Stimulated activated CD8-positive, alpha-beta memory T cell treated with anti-CD3 and anti-CD28 coated beads, Interleukin-4, amount 100 ng/mL, for 24 hours (primary cell): ENCODE measurements at regions not wholly inside any gene's neighbourhood (a gene's known extent, or its start where the extent isn't known, plus 50 kb on each side); places are given as distances from the start of the nearest gene placed in this dataset.
"Not testable (repeated sequence)": the region's sequence is repeated elsewhere in the genome, so short reads cannot be mapped to it uniquely, and the experiment has no call there.

Experiments used
- DNase-seq: peaks from one replicate; pipeline ENCODE4 v3.0.0-alpha.2; 2020; ENCODE audit warnings: low read depth

DNA sequence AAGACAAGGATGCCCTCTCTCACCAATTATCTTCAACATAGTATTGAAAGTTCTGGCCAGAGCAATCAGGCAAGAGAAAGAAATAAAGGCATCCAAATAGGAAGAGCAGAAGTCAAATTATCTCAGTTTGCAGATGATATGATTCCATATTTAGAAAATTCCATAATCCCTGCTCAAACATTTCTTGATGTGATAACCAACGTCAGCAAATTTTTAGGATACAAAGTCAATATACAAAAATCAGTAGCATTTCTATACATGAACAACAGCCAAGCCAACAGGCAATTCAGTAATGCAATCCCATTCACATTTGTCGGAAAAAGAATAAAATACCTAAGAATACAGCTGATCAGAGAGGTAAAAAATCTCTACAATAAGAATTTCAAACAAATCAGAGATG lies 969.7 kb upstream of the USP15 start:
- DNase-seq, result no peak

DNA sequence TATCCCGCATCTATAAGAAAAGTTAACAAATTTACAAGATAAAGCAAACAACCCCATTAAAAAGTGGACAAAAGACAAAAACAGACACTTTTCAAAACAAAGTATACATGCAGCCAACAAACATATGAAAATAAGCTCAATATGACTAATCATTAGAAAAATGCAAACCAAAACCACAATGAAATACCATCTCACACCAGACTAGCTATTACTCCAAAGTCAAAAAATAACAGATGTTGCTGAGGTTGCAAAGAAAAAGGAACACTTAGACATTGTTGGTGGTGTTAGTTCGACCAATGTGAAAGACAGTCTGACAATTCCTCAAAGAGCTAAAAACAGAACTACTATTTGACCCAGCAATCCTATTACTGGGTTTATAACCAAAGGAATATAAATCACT lies 968.6 kb upstream of the USP15 start:
- no peak for DNase-seq

DNA sequence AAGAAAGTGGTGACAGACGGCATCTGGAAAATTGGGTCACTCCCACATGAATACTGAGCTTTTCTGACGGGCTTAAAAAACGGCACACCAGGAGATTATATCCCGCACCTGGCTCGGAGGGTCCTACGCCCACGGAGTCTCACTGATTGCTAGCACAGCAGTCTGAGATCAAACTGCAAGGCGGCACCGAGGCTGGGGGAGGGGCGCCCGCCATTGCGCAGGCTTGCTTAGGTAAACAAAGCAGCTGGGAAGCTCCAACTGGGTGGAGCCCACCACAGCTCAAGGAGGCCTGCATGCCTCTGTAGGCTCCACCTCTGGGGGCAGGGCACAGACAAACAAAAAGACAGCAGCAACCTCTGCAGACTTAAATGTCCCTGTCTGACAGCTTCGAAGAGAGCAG lies 966.2 kb upstream of the USP15 start:
- not testable (repeated sequence) for DNase-seq

DNA sequence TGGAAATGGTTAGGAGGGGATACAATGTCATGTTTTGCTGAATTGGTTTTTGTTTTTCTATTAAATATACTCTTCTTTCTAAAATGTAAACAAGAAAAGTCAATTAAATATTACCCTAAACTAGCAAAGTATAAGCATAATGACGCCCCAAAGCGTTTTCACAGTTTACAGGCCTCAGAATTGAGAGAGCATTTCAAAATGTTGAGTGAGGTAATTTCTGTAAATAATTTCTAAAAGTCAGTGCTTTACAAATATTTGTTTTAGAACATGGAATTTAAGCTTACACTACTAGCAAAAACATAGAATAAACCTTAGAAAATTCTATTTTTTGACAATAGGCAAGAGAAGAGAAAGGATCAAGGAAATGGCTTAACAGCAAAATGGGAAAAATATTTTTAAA lies 958.4 kb upstream of the USP15 start:
- DNase-seq, result no peak

DNA sequence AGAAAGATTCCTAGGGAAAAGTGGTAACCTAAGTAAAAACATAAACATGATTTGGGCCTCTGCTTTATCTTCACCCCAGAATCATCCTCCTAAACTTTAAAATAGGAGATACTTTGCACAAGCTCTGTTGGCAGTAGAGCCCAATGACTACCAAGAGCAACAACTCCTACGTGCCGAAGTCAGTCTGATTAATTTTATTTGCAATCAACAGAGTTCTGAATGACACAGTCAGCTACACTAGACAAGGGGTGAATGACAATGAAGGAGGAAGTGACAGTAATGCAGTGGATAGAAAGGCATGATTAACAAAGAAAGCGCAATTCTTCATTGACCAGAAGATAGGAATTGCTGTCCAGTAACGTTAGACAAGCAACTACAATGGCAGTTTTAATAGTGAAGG lies 957.9 kb upstream of the USP15 start:
- DNase-seq, result no peak

DNA sequence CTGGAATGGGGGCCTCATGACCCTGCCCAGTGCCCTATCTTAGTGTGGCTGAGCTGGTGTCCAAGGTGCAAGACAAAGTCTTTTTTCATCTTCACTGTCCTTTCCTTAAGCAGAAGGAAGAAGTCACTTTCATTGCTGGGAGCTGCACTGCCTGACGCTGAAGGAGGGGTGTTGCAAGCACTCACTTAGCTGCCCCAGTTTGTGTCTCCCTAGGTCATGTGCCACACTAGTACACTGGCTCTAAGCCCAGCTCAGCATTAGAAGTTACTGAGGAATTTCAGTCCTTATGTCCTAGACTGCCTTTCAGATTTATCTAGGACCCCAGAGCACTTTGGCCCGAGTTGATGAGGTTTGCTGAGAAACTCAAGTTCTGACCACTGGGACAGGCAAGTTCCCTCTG lies 952.0 kb upstream of the USP15 start:
- no peak for DNase-seq

DNA sequence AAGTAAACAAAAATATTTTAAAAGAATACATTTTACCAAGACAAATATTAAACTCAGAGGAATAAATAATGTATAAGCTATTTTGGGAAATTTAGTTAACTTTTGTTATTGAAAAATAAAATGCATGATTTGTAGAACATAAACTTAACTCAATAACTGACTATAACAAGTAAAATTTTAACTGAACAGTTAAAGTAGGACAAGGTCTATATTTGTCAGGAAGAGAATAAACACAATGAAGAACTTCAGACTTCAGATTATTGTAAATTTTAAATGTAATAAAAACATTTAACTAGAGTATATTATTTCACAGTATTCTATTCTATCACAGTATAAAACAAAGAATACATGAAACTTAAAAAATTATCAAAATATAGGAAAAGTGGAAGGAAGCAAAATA lies 948.8 kb upstream of the USP15 start:
- no peak for DNase-seq

DNA sequence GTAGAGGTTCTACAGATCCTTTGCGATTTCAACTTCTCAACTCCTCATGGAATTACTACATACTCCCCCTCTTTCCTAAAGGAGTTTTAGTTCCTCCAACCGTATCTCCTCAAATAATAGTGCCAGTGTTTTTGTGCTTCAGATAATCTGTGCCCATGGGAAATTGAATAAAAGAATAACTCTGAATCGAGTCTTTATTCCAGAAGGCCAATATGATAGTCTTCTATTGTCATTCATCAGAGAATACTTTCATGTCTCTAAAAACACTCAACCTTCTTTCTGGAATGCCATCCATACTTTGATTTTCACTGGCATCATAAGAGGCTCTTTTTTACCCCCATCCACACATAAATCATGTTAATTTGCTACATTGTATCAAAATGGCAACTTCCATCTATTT lies 911.3 kb upstream of the USP15 start:
- DNase-seq, result no peak

DNA sequence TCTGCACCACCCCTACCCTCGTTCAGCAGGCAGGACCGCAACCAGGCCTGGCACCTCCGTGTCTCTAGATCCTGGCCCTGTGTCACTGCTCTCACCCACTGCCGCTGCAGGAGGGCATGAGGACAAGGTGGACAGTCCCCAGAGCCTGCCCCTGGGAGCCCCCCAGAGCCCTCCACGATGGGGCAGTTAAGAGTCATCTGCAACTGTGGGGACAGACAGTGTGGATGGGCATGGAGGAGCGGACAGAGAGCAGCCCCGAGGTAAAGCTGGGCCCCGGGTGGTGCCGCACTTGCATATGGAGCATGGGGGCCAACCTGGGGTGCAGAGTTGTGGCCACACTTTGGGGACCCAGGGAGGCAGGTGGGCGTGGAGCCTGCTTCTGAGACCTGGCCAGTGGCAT lies 905.1 kb upstream of the USP15 start:
- no peak for DNase-seq

DNA sequence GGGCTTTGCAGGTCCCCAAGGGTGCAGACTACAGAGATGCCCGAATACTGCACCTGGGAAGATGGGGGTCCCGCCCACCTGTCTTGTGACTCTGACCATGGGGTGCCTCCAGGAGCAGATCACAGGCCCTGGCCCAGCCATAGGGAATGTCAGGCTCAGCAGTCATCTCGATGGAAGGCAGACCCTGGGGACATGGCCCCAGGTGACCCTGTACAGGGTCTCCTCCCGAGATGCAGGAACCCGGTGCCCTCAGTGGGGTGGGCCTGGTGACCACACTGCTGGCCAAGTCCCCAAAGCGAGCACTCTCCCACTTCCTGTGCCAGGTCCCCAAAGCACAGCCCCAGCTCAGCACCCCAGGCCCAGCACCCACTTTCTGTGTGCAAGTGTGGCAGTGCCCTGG lies 903.7 kb upstream of the USP15 start:
- no peak for DNase-seq

DNA sequence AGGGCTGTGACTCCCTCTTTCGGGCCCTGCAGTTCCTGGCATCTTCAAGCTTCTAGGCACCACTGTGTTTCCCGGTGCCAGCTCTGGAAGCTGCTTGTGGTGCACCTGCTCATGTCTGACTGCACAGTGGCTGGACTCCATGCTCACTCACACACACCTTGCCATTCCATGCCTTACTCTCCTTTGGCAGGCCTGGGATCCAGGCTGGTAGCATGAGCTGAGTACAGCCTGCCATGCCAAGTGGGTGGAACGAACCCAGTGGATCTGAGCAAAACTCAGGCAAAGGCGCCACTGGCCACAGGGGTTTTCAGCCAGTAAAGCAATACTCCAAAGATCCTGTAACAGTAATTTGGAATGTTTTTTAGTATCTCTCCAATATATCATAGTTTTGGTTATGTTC lies 902.7 kb upstream of the USP15 start:
- no peak for DNase-seq

DNA sequence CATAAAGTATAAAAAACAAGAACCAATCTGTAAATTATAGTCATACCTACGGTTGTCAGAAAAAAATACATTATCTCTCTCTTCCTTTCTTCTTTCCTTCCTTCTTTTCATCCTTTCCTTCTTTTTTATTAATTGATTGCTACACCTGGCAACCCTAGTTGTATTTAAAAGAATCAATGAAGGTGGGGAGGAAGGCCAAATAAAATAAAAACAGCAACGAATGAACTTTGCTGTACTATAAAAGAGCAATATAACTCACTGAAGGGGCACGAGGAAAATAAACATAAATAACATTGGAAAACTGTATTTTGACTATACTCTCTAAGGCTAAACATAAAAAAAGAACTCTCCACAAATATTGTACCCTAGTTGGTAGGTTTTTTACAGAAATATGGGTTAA lies 898.2 kb upstream of the USP15 start:
- no peak for DNase-seq

DNA sequence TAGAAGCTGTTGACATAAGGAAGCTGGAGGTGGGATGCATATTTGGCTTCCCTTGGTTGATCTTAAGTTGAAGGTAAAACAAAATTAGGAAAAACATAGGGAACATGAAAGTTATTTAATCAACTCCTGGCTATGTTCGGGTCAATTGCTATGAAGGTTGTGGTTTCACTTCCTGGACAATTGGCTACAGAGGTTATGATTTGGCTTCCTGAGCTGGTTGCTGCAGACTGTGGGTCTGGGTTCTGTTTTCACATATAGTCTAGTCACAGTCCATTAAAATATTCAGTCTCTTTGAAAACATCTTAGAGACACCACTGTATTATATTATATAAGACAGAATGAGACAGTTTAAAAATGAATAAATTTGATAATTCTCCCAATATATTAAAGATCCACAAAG lies 895.2 kb upstream of the USP15 start:
- no peak for DNase-seq

DNA sequence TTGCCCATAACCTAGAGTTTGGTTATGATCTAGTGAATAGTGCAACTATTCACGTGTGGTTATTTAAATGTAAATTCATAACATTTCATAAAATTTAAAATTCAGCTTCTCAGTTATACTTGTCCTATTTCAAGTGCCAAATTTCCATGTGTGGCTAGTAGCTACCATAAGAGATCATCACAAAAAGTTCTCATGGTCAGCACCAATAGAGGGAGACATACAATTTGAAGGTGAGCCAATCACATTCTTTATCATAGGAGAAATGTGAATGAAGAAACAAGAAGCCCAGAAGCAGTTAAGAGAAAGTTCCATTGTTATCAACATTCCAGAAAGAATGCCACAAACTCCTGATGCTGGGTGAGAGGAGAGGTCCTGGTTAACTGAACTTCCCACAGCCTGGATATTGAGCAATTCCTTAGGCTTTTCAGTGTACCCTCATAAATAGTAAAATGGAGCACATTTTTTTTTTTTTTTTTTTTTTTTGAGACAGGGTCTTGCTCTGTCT lies 892.9 kb upstream of the USP15 start:
- DNase-seq, result no peak

DNA sequence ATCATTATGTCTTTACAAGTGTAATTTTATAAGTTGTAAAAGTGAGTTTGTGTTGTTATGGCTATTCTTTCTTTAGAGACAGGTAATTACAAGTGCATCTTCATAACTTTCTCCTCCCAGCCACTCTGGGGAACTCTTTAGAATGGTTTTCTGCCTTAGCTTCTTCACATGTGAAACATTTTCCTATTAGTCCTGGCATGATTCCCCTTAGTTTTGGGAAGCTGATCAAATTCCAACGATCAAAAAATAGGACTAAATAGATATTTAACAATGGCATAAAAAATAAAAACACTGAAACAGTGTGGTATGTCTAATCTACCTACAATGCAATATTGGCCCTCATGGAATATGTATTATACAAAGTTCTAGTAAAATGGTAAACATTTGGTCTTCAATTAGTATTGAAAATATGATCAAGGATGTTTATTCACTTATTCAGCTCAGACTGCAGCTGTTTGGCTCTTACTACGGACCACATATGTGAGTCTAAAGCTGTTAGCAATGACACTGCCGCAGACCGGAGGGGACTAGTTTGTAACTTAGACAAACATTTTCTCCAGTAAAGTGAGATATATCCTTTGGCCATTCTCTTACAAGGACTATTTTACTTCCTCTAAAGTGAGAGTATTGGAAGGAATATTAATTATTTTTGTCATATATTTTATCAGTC lies 890.8 kb upstream of the USP15 start:
- no peak for DNase-seq

DNA sequence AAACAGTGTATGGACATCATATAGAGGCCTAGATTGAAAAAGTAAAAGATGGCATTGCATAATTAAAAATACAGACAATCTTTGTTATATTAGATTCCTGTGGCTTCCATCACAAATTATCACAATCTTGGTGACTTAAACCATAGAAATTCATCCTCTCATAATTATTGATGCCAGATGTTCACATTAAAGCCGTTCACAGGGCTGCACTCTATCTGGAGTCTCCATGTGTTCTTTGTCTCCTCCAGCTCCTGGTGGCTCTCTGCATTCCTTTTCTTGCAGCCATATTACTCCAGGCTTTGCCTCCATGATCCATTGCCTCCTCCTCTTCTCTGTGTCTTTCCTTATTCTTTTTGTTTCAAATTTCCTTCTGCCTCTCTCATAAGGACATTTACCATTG lies 875.7 kb upstream of the USP15 start:
- DNase-seq, result no peak

DNA sequence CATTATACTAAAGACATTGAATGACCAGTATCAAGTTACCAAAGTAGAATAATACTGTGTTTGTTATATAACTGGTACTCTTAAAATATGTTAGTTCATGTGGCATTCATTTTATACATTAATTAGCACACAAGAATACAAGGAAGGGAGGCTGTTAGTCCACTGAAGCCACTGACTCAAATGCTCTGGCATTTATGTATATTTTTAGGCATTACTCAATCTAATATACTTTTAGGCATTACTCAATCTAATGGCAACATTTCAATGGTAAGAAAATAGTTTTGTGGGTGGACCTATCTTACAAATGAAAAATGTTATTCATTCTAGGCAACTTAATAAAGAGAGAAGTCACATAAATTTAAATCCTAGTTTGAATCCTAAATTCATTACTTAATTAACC lies 874.4 kb upstream of the USP15 start:
- no peak for DNase-seq

DNA sequence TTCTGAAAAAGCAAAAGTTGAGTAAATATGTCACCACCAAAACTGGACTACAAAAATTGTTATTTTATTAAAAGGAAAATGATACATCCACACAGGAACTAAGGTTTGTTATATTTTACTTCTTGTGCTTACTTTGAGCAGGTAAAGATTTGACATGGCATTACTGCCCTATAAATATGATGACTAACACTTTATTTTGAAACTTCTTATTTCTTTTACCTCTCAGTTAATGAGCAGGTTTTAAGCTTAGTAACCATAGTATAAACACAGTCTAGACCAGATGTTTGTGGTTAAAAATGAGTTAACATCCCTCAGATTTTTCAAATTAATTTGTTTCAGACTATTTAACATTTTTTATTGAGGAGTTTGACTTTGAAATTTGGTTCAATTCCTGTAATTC lies 862.5 kb upstream of the USP15 start:
- DNase-seq, result no peak

DNA sequence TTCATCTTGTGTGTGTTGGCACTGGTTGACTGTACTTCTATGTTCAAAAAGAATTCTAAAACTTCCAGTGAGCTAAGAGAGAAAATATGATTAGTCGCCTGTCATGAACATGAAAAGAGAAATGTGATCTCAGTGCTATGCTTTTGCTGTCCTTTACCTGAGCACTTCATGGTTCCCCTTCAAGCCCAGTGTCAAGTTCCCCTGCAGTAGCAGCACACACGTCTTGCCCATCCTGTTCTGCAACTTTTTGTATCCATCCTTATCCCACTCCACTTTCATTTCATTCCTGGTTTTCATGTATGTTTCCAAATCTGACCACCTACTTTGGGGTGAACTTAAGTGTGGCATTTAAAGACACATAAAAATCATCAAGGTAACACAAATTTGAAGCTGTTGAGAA lies 848.0 kb upstream of the USP15 start:
- DNase-seq, result no peak

DNA sequence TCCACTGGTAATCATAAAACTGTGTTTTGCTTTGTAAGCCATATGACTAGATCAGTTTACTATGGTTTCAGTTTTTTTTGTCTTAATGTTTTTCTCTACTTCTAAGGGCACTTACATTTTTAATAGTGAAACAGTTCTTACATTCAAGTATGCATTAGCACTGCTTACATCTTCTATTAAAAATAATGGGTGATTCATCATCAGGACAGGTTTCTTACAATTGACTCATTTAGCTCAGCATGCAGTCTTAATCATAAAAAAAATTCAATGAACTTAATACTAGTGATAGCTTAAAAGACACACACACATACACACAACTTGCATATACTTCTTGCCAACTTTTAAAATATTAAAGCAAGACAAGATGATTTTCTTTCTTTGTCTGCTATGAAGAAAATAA lies 845.7 kb upstream of the USP15 start:
- DNase-seq, result no peak

DNA sequence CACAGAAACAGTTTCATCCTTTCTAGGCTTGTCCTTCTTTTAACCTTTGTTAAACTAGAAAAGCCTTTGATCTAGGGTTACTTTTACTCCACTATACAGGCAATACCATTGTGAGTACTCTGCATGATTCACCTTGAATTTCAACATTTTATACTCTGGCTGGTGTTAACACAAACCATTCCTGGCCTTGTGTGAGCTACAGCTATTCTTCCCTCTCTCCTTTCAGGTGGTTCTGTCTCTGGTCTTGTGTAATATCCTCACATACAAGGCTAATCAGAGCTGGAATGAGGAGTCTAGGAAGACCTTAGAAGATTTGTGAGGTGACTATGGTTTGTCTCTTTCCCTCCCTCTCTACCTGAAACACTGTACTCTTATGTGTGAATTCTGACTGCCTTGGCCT lies 837.4 kb upstream of the USP15 start:
- DNase-seq, result no peak

DNA sequence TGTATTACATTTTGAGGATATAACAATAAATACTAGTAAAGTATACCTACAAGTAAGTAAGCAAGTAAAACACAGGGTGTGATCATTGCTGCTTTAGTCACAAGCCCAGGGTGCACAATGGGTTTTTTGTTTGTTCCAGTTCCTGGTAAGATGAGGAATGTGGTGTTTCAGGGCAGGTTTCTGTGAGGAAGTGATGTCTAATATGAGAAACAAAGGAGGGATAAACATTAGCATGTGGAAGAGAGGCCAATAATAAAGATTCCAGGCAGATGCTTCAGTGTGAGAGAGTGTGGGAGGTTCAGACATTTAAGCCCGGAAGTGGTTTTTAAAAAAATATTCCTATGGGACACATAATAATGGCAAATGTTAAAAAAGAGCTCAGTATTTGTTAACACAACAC lies 808.1 kb upstream of the USP15 start:
- DNase-seq, result no peak

DNA sequence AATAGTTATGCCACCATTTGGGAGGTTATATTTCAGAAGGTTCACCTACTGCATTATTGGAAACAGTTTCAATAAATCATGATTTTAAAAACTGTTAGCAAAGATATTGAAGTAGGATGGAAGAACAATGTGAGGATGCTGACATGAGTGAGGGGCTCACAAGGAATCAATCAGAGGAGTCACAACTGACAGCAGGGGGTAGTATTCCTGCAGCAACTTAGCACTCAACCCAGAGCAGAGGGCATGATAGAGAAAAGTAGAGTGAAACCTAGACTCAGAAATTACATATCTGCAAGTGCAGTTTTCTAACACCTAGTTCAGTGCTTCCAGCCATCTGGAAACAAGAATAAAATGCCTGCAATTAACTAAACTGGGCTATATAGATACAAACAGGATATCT lies 772.5 kb upstream of the USP15 start:
- DNase-seq, result no peak
